ENCODE measurements at regions not wholly inside any gene's neighbourhood (a gene's known extent, or its start where the extent isn't known, plus 50 kb on each side); places are given as distances from the start of the nearest gene placed in this dataset.

DNA sequence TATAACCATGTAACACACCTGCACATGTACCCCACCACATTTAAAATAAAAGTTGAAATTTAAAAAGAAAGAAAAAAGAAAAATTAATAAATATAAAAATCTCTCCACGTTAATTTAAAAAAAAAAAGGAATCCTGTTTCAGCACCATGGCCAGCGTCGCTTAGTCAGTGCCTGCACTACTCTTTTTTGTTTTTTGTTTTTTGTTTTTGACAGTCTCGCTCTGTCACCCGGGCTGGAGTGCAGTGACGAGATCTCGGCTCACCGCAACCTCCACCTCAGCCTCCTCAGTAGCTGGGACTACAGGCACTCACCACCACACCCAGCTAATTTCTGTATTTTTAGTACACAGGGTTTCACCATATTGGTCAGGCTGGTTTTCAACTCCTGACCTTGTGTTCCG lies 835.9 kb downstream of the UQCRFS1 start:
- TF ChIP-seq CTCF (IDR thresholded peaks at IDR 0.05; ENCODE audit: insufficient read depth, low read length) (no peak), GABPA (IDR thresholded peaks at IDR 0.05; ENCODE audit: low read depth) (no peak), SPI1 (IDR thresholded peaks at IDR 0.05; ENCODE audit: borderline replicate concordance, low read depth) (no peak)
